ENCODE measurements at regions not wholly inside any gene's neighbourhood (a gene's known extent, or its start where the extent isn't known, plus 50 kb on each side); places are given as distances from the start of the nearest gene placed in this dataset.

- TF ChIP-seq CTCF (IDR thresholded peaks at IDR 0.05) = no peak
- no peak for TF ChIP-seq POLR2A (IDR thresholded peaks at IDR 0.05)
These were observed 2032.8 kb downstream of the PCDH7 start for GRCh38 chr4:32752962-32753361.
